NCI-H2107 (cell line): ENCODE measurements at regions not wholly inside any gene's neighbourhood (a gene's known extent, or its start where the extent isn't known, plus 50 kb on each side); places are given as distances from the start of the nearest gene placed in this dataset.

ENCODE experiments used
- DNase-seq: peaks from one replicate; lab custom pipeline; 2025; lab: John Stamatoyannopoulos, UW

GRCh38 chr13:106033659-106034058 is 501.8 kb downstream of the EFNB2 start:
- no peak for DNase-seq

- DNase-seq: no peak
Observed at GRCh38 chr13:106032441-106032840, 503.0 kb downstream of the EFNB2 start.

GRCh38 chr13:106029676-106030290 is 505.7 kb downstream of the EFNB2 start:
- no peak for DNase-seq

GRCh38 chr13:106028911-106029310 is 506.6 kb downstream of the EFNB2 start:
- no peak for DNase-seq

- DNase-seq: no peak
Observed at GRCh38 chr13:106011600-106011999, 523.9 kb downstream of the EFNB2 start.

- no peak for DNase-seq
Observed at GRCh38 chr13:106010836-106011235, 524.6 kb downstream of the EFNB2 start.

GRCh38 chr13:106008540-106008939 is 526.9 kb downstream of the EFNB2 start:
- DNase-seq: no peak

GRCh38 chr13:106007156-106007555 is 528.3 kb downstream of the EFNB2 start:
- DNase-seq: no peak

- DNase-seq: no peak
Observed at GRCh38 chr13:106003651-106004050, 531.8 kb downstream of the EFNB2 start.

GRCh38 chr13:106001443-106001842 is 534.0 kb downstream of the EFNB2 start:
- no peak for DNase-seq

GRCh38 chr13:105997581-105998550 is 537.6 kb downstream of the EFNB2 start:
- DNase-seq: no peak

- no peak for DNase-seq
Observed at GRCh38 chr13:105996391-105997025, 539.0 kb downstream of the EFNB2 start.

GRCh38 chr13:105994340-105994739 is 541.1 kb downstream of the EFNB2 start:
- no peak for DNase-seq

- DNase-seq: no peak
Observed at GRCh38 chr13:105991622-105992277, 543.7 kb downstream of the EFNB2 start.

- no peak for DNase-seq
Observed at GRCh38 chr13:105991131-105991530, 544.3 kb downstream of the EFNB2 start.

- no peak for DNase-seq
Observed at GRCh38 chr13:105990256-105990958, 545.1 kb downstream of the EFNB2 start.

- DNase-seq: no peak
Observed at GRCh38 chr13:105984646-105985045, 550.8 kb downstream of the EFNB2 start.

GRCh38 chr13:105984236-105984635 is 551.2 kb downstream of the EFNB2 start:
- no peak for DNase-seq

- no peak for DNase-seq
Observed at GRCh38 chr13:105982219-105982930, 553.1 kb downstream of the EFNB2 start.

- DNase-seq: no peak
Observed at GRCh38 chr13:105979131-105980011, 556.1 kb downstream of the EFNB2 start.
